Cardiac muscle cell (in vitro differentiated cells and primary cell): ENCODE measurements at regions not wholly inside any gene's neighbourhood (a gene's known extent, or its start where the extent isn't known, plus 50 kb on each side); places are given as distances from the start of the nearest gene placed in this dataset.

Experiments used
- DNase-seq, 2 donors: peaks; one replicate each; pipeline versions ENCODE4 v3.0.0 to v3.0.0-alpha.2; 2010 to 2017; ENCODE audit warnings: low read depth in 1 of 2, low spot score in 1 of 2
- H3K27ac ChIP-seq: fragments of 200-600 bp; sonication (generic); 2 replicates; pipeline ENCODE4 v1.5.1; 2016
- H3K27me3 ChIP-seq: fragments of 200-600 bp; sonication (generic); 2 replicates; pipeline ENCODE4 v1.6.0; 2016; ENCODE audit warnings: control low read depth
- H3K36me3 ChIP-seq: fragments of 200-600 bp; sonication (generic); 2 replicates; pipeline ENCODE4 v1.5.1; 2016; ENCODE audit warnings: control low read depth
- H3K4me1 ChIP-seq: fragments of 200-600 bp; sonication (generic); 2 replicates; pipeline ENCODE4 v1.8.1; 2017; ENCODE audit warnings: low read depth, mild to moderate bottlenecking, mixed run types
- H3K4me3 ChIP-seq: fragments of 200-600 bp; sonication (generic); 2 replicates; pipeline ENCODE4 v1.5.1; 2016; ENCODE audit warnings: mild to moderate bottlenecking
- H3K9me3 ChIP-seq: fragments of 200-600 bp; sonication (generic); 2 replicates; pipeline ENCODE4 v1.5.1; 2017; ENCODE audit warnings: low read depth, mild to moderate bottlenecking, control low read depth
- CTCF ChIP-seq: IDR thresholded peaks from 2 replicates; pipeline ENCODE4 v1.5.1; 2012; ENCODE audit warnings: low read depth, mild to moderate bottlenecking, low read length

GRCh38 chr14:51540364-51540763, 111.3 kb upstream of the FRMD6 start:
- no peaks in the 10 kb centered on the region for H3K27me3 ChIP-seq
- no peak for TF ChIP-seq CTCF
- no peaks in the 10 kb centered on the region for H3K4me1 ChIP-seq
- H3K4me3 ChIP-seq = no peak overlapping the region
- H3K36me3 ChIP-seq = no peaks in the 10 kb centered on the region
- no peak overlapping the region for H3K27ac ChIP-seq
- DNase-seq = peak in 1 of 2 donors; percentile 30
- no peaks in the 10 kb centered on the region for H3K9me3 ChIP-seq

- peaks cover 15% of the 10 kb centered on the region for H3K4me1 ChIP-seq
- no peaks in the 10 kb centered on the region for H3K9me3 ChIP-seq
- H3K27me3 ChIP-seq = no peaks in the 10 kb centered on the region
- TF ChIP-seq CTCF = no peak
- no peak overlapping the region for H3K27ac ChIP-seq
- H3K36me3 ChIP-seq = no peaks in the 10 kb centered on the region
- no peak overlapping the region for H3K4me3 ChIP-seq
- no peak for DNase-seq
Measured at GRCh38 chr14:51544471-51544870, 107.2 kb upstream of the FRMD6 start.

GRCh38 chr14:51544901-51545300, 106.8 kb upstream of the FRMD6 start:
- H3K4me1 ChIP-seq = peaks cover 15% of the 10 kb centered on the region
- no peaks in the 10 kb centered on the region for H3K27me3 ChIP-seq
- no peak overlapping the region for H3K4me3 ChIP-seq
- H3K9me3 ChIP-seq = no peaks in the 10 kb centered on the region
- no peaks in the 10 kb centered on the region for H3K36me3 ChIP-seq
- TF ChIP-seq CTCF = no peak
- no peak for DNase-seq
- no peak overlapping the region for H3K27ac ChIP-seq

GRCh38 chr14:51545396-51545795, 106.3 kb upstream of the FRMD6 start:
- peaks cover 15% of the 10 kb centered on the region for H3K4me1 ChIP-seq
- no peaks in the 10 kb centered on the region for H3K36me3 ChIP-seq
- H3K27me3 ChIP-seq = no peaks in the 10 kb centered on the region
- H3K9me3 ChIP-seq = no peaks in the 10 kb centered on the region
- no peak for TF ChIP-seq CTCF
- no peak for DNase-seq
- no peak overlapping the region for H3K27ac ChIP-seq
- no peak overlapping the region for H3K4me3 ChIP-seq

GRCh38 chr14:51546099-51546498, 105.6 kb upstream of the FRMD6 start:
- H3K27ac ChIP-seq = no peak overlapping the region

More at GRCh38 chr14:51546099-51546498, 105.6 kb upstream of the FRMD6 start:
- Histone ChIP-seq H3K27me3 (no peaks in the 10 kb centered on the region), H3K4me1 (peaks cover 15% of the 10 kb centered on the region), H3K4me3 (no peak overlapping the region), H3K9me3 (no peaks in the 10 kb centered on the region), H3K36me3 (no peaks in the 10 kb centered on the region)
- no peak for DNase-seq
- no peak for TF ChIP-seq CTCF
